ENCODE measurements at regions not wholly inside any gene's neighbourhood (a gene's known extent, or its start where the extent isn't known, plus 50 kb on each side); places are given as distances from the start of the nearest gene placed in this dataset.
"Not testable (repeated sequence)": the region's sequence is repeated elsewhere in the genome, so short reads cannot be mapped to it uniquely, and the experiment has no call there.

DNA sequence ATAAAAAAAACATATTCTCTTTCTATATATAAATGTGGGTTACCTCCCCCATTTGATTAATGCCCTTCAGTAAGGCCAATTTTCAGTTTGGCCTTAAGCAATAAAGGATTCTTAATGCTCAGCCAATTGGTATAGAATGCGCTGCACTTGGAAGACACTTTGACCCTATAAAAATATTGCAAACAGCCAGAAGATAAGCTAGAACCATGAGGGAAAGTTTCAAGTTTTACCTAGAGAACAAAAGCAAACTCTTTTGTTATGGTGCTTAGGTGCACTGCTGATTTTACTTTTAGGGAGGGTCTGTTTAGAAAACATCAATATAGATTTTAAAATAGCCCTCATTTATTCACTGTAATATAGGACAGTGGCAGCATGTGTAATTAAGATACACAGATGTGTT is 251.6 kb upstream of the SLC16A7 start:
- no peak for DNase-seq

DNA sequence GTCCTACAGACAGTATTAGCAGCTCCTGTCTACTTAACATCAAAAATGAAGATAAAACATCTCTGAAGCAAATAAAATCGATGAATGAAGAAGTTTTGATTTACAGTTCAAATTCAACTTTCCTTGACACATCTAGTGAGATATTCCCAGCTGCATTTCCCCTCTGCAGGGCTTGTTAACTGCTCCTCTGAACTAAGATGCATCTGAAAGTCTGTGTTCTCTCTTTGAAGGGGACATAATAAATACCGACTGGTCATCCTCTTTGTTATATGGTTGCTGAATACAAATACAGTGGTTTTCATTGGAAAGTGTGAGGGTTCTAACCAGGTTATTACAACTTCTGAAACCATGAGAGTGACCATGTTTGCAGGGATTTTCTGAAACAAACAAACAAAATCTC is 266.4 kb upstream of the SLC16A7 start:
- DNase-seq, result no peak

DNA sequence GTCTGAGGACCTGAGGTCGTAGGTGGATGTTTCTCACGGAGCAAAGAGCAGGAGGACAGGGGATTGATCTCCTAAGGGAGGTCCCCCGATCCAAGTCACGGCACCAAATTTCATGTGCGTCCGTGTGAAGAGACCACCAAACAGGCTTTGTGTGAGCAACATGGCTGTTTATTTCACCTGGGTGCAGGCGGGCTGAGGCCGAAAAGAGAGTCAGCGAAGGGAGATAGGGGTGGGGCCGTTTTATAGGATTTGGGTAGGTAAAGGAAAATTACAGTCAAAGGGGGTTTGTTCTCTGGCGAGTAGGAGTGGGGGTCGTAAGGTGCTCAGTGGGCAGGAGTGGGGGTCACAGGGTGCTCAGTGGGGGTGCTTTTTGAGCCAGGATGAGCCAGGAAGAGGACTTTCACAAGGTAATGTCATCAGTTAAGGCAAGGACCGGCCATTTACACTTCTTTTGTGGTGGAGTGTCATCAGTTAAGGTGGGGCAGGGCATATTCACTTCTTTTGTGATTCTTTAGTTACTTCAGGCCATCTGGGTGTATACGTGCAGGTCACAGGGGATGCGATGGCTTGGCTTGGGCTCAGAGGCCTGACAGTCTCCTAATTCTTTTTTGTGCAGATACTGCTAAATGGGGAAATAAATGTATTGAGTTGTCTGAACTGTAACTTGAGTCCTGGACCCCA is 267.3 kb upstream of the SLC16A7 start:
- not testable (repeated sequence) for DNase-seq

DNA sequence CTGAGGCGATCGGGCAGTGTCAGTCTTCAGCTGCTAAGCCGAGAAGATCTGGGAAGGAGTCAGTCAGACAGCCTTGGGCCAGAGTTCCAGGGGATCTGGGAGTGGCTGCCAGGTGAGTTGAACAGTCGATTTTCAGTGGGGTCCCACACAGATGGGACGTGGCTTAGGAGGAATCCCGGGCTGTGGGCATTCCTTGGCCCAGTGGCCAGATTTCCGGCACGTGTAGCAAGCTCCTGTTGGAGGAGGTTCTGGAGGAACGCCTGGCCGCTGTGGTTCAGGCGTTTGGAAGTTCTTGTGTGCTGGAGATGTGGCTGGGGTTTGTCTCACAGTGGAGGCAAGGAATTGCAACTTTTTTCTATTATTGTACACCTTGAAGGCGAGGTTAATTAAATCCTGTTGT is 269.4 kb upstream of the SLC16A7 start:
- DNase-seq, result not testable (repeated sequence)

DNA sequence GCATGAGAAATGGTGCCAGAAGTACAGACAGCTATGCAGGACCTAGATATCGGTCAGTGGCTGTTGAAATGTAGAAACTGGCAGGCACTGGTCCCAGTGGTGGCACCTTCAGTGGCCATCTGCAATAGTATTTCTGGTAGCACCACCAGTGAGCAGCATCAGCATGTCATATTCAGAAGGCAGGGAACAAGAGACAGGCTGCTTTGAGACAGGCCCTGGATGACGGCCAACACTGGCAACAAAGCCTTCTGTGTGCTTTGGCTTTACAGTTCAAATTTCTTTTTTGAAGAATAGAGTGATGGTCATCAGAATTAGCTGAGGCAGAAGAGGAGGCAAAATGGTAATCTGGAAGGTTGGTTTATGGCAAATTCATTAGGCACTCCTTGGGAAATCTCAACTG is 273.4 kb upstream of the SLC16A7 start:
- peak; percentile 4 for DNase-seq

DNA sequence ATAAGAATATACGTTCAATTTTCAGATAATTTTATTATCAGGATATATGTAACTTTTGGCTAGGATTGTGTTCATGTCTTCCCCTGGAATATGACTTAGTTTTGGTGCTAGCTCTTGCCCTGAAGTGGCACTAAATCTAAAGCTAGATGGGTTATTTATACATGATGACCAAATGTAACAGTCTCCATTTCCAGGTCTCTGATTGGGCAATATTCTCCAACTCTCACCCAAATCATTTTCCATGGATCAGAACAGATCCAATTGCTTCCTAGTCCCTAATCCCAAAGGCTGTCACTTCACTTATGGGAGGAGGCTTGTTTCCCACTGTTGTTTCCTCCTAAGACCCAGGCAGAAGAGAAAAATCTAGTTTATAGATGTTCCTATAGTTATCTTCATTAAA is 274.6 kb upstream of the SLC16A7 start:
- no peak for DNase-seq

DNA sequence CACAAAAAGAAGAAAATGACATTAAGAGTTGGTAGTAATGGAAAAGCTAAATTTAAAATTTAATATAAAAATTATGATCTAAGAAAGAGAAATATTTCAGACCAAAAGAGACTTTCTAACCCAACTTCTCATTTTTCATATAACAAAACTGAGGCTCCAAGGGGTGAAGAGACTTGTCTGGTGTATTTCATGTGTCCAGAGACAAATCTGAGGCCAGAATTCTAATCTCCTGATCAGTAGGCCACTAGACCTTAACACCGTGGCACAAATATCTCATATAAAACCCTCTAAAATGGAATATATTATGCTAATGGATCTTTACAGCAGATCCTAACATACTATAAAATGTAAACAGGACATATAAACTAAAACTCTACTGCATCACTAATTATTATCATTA is 275.7 kb upstream of the SLC16A7 start:
- no peak for DNase-seq

DNA sequence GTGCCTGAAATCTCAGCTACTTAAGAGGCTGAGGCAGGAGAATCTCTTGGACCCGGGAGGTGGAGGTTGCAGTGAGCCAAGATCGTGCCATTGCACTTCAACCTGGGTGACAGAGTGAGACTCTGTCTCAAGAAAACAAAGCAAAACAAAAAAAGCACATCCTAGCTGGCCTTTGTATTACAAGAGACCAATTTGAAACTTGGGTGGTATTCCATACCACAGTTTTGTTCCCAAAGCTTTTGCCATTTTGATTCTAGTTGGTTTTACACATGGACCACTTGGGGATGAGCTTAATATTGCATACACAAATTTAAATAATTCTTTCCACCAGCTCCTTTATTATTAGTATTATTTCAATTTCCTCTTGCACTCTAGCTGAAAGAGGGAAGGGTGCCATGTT is 276.9 kb upstream of the SLC16A7 start:
- no peak for DNase-seq

DNA sequence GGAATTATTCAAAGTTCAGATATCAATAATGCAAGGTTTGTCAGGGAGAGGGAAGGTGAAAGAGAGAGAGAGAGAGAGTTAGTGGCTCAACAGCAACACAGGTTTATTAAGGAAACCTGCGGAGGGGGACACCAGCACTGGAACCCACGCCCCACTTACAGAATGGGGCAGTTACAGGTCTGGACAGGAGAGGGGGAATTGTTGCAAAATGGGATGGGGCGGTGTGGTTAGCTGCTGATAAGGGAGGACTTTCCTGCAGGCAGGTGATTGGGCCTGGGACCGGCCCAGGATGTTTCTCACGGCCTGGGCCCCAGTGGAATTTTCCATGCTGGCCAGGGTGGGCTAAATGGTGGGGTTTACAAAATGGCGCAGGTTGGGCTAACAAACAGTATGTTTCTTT is 278.2 kb upstream of the SLC16A7 start:
- DNase-seq, result no peak

DNA sequence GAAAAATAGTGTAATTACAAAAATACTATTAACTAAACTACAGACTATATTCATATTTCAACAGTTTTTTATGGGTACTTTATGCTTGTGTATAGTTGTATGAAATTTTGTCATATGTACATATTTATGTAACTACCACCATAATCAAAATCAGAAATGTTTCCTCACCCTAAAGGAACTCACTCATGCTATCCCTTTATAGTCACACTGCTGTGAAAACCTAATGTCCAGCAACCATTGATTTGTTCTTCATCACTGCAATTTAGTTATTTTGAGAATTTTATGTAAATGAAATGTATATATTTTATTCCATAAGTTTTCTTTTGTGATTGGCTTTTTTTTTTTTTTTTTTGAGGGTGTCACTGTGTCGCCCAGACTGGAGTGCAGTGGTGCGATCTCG is 278.9 kb upstream of the SLC16A7 start:
- DNase-seq, result no peak

DNA sequence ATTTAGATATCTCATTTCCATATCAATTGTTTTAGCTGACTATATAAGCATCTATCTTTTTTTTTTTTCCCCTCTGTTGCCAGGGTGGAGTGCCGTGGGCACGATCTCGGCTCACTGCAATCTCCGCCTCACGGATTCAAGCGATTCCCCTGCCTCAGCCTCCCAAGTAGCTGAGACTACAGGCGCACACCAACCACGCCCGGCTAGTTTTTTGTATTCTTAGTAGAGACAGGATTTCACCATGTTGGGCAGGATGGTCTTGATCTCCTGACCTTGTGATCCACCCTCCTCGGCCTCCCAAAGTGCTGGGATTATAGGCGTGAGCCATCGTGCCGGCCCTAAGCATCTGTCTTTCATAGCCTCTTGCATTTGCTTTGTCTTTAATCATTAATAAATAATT is 279.5 kb upstream of the SLC16A7 start:
- not testable (repeated sequence) for DNase-seq

DNA sequence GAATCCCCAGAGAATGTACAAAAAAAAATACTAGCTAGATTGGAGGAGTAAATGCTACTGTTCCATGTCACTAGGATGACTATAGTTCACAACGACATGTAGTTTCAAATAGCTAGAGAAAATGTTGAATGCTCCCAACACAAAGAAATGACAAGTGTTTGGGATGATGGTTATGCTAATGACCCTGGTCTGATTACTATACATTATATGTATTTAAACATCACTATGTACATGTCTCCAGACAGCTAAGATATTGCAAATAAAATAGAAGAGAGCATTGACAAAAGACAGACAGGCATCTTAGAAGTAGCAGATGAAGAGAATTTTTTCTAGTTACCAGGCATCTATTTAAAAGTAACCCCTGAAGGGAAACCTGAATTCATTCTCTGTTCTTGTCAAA is 281.6 kb upstream of the SLC16A7 start:
- no peak for DNase-seq

DNA sequence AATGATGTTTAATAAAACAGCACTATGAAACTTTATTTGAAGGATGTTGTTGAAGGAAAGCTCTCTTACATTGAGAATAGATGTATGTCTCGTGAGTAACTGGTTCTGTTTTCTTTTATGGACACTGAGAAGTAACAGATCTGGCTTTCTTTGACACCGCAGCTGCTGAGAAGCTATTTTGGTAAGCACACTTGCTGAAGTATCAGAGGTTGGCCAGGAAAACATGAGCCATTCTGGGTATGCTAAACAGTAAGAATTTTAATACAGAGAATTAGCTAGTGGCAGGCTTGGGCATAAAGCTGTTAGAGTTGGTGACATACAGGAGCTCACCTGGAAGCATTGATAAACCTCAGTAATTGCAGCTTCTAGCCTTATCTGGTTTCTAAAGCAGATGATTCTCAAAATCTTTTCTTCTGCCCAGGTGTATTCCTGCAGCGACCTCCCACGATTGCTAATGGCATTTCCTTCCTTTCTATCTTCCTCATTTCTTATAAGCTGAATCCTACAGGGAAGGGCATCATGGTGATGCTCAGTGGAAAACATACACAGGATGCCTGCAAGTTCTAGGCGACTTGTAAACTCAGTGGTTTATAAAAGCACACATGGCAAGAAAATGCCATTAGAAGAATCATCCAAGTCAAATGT is 291.6 kb upstream of the SLC16A7 start:
- DNase-seq, result no peak

DNA sequence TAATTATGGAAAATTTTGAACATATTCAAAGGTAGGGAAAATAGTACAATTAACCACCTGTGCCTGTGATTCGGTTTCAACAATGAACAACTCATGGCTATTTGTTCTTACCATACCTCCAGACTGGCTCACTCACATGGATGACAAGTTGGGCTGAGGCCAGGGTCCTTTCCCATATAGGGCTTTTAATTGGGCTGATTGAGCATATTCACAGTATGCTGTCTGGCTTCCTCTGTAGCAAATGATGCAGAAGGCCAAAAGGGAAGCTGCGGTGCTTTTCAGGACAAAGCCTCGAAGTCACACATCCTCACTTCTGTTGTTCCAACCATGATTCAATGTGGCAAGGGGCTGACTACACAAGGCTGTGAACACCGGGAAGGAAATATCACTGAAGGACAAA is 297.5 kb upstream of the SLC16A7 start:
- no peak for DNase-seq

DNA sequence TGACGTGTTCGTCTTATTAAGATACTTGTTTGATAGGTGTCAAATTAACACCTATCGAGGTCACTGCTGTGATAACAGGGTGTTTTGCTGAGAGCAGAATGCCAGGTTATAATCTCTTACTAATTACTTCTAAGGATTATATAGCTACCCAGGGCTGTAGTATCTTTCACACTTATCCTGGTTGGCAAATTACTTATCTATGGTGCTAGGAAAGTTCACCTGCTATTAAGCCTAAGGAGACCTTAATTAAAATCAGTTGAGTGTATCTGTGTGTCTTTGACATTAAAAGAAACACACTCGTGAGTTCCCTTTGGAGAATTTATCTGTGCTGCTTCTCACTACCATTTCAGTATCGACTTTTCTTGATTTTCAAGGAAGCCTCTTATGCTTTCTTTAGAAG is 301.6 kb upstream of the SLC16A7 start:
- no peak for DNase-seq

DNA sequence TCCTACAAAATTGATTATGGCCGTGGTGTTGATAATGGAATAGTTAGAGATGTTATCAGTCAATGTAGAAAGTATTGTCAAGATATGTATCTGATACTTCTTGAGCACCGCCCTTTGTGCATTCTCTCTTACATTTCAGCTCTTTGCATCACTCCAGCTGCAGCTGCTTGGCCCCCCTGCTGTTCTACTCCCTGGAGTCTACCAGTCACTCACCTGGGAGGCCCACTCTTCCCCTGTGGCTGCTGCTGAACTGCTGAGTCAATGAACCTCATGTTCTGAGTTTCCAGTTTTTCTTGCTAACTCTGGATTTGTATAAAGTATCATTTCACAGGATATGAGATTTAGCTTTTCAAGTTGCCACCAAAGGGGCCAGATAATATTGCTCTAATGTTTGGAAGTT is 312.8 kb upstream of the SLC16A7 start:
- no peak for DNase-seq

DNA sequence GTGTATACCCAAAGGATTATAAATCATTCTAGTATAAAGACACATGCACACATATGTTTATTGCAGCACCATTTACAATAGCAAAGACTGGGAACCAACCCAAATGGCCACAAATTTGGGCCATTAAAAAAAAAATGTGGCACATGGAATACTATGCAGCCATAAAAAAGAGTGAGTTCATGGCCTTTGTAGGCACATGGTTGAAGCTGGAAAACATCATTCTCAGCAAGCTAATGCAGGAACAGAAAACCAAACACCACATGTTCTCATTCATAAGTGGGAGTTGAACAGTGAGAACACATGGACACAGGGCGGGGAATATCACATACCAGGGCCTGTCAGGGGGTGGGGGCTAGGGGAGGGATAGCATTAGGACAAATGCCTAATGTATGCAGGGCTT is 322.3 kb upstream of the SLC16A7 start:
- DNase-seq, result not testable (repeated sequence)

DNA sequence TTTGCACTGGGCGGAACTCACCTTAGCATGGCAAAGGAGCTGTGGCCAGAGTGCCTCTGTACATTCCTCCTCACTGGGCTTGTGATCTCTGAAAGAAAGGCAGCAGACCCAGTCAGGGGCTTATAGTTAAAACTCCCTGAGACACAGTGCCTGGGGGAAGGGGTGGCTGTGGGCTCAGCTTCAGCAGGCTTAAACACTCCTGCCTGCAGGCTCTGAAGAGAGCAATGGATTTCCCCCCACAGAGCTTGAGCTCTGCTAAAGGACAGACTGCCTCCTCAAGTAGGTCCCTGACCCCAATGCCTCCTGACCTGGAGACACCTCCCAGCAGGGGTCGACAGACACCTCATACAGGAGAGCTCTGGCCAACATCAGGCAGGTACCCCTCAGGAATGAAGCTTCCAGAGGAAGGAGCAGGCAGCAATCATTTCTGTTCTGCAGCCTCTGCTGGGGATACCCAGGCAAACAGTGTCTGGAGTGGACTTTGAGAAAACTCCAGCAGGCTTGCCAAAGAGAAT is 327.5 kb upstream of the SLC16A7 start:
- no peak for DNase-seq

DNA sequence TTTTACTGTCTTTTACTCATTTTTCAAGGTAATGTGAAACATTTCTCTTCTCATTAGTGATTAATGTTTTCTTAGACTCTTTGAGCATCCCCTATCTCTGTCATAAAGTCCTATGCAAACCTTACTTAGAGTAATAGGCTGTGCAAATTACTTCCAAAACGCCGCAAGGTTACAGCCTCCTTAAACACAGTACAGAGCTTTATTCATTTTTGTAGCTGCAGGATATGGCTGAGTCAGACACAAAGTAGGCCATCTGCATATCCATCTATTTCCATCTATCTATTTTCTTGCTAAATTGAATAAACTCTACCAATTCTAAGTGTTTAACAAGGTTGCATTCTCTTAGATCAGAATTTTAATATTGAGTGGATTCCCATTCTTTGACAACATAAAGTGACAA is 335.6 kb upstream of the SLC16A7 start:
- no peak for DNase-seq

DNA sequence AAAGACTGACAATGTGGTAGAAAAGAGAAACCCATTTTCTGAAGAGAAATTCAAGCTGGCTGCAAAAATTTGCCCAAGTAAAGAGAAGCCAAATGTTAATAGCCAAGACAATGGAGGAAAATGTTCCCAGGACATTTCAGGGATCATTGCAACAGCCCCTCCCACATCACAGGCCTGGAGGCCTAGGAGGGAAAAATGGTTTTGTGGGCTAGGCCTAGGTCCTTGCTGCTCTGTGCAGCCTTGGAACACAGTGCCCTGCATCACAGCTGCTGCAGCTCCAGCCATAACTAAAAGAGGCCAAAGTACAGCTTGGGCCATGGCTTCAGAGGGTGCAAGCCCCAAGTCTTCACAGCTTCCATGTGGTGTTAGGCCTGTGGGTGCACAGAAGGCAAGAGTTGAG is 332.4 kb upstream of the LRIG3 start:
- no peak for DNase-seq

DNA sequence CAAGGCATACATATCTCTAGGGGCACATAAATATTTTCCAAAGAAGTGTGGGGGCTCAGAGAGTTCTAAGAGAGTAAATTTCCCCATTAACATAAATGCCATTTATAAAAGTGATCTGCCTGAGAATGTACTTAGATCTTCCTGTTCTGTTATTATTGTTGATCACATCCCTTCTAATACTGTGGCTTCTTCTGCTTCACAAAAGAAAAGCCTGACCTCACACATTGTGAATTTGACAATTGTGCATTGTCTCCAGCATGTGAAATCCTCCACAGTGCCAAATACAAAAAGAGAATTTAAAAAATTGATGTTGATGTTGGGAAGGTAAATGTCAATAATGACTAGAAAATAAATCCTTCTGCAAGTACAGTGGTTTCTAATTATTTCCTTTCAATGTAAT is 330.5 kb upstream of the LRIG3 start:
- DNase-seq, result no peak

DNA sequence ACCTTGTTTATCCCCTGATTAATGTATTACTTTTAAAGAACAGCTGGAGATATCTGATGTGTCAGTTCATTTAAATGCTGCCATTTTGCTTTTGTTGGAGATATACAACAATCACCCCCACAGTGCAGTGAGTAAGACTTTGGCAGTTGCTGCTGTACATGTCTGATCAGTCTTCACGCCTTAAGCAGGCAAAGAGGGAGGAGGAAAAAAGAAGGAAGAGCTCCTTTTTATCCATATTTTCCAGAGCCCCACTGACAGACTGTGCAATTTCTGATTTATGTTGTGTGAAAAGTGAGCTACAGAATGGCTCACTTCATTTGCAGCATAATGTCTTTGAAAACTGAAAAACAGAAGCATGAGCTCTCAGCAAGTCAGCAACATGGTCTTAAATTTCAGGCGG is 319.7 kb upstream of the LRIG3 start:
- no peak for DNase-seq

DNA sequence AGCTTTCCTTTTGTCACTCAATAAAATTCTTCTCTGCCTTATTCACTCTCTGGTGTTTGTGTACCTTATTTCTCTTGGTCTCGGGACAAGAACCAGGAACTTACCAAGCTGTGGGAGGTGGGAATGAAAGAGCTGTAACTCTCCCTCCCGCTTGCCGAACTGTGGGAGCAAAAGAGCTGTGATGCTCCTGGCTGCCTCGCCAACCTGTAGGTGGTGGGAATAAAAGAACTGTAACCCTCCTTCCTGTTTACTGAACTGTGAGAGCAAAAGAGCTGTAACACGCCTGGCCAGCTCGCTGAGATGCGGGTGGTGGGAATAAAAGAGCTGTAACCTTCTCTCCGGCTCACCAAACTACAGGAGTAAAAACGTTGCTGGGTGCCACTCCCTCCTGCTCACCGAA is 314.1 kb upstream of the LRIG3 start:
- DNase-seq, result no peak

DNA sequence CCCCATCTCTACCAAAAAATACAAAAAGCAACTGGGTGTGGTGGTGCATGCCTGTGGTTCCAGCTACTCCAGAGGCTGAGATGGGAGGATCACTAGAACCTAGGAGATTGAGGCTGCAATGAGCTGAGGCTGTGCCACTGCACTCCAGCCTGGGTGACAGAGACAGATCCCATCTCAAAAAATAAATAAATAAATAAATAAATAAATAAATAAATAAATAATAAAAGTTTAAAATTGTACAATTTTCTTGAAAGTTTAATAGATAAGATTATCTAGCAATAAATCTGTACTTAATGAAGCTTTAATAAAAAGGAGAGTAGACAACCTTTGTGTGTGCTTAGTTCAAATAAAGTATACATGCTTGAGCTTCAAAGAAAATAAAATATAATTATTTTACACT is 310.0 kb upstream of the LRIG3 start:
- DNase-seq, result no peak

DNA sequence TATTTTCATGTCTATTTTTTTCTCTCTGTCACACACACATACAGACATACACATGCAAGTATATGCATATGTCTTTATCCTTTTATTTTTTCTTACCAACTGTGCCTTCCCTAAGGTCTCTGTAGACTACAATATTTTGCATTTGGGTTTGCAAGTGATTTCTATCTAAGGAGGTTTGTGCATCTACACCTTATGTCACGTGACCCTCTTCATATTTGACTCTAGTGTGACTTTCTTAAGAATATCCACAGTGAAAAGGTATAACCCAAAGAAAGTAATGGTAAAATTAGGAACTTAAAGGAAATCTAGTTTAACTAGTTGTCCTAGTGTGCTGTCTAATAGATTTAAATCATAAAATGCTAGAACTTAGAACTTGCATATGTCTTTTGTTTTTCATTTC is 298.8 kb upstream of the LRIG3 start:
- no peak for DNase-seq

Measured in NCI-H1092 (cell line).